ENCODE measurements at regions not wholly inside any gene's neighbourhood (a gene's known extent, or its start where the extent isn't known, plus 50 kb on each side); places are given as distances from the start of the nearest gene placed in this dataset.

GRCh38 chr5:173557123-173557903 is 59.1 kb downstream of the BOD1 start:
- Histone ChIP-seq H3K27ac (ENCODE audit: low read depth, low read length) (no peak overlapping the region), H2AK5ac (ENCODE audit: low read length) (no peak overlapping the region), H3K56ac (ENCODE audit: low read length) (no peak overlapping the region), H3K9ac (ENCODE audit: low read length) (no peak overlapping the region), H3K4ac (ENCODE audit: low read depth, low read length) (no peak overlapping the region), H3K18ac (ENCODE audit: low read length) (no peak overlapping the region), H3K79me2 (ENCODE audit: control insufficient read depth, insufficient read depth, low read length) (no peaks in the 10 kb centered on the region), H4K5ac (ENCODE audit: low read length) (no peak overlapping the region), H3K79me1 (ENCODE audit: low read length) (no peaks in the 10 kb centered on the region), H3K23ac (ENCODE audit: low read length) (no peak overlapping the region), H3K4me1 (ENCODE audit: control insufficient read depth, low read depth, low read length) (no peaks in the 10 kb centered on the region), H2BK120ac (ENCODE audit: low read depth, low read length) (no peak overlapping the region), H4K8ac (ENCODE audit: low read depth, low read length) (no peak overlapping the region), H2BK5ac (ENCODE audit: low read length) (no peak overlapping the region), H3K4me3 (ENCODE audit: low read length) (no peak overlapping the region), H3K36me3 (ENCODE audit: control insufficient read depth, insufficient read depth, low read length) (no peaks in the 10 kb centered on the region), H3K4me2 (ENCODE audit: low read length) (no peak overlapping the region), H3K27me3 (ENCODE audit: insufficient read depth, low read length, poor library complexity) (no peaks in the 10 kb centered on the region), H2BK15ac (replicated peaks; ENCODE audit: low read depth) (no peak overlapping the region)
- no CpG with 5 or more reads among the region's 12 CpGs for WGBS (ENCODE audit: extremely low coverage, insufficient coverage, low lambda C conversion rate)
- no peak for DNase-seq

- Histone ChIP-seq H3K18ac (ENCODE audit: low read length) (no peak overlapping the region), H3K27ac (ENCODE audit: low read depth, low read length) (no peak overlapping the region), H3K4me1 (ENCODE audit: control insufficient read depth, low read depth, low read length) (no peaks in the 10 kb centered on the region), H3K79me2 (ENCODE audit: control insufficient read depth, insufficient read depth, low read length) (no peaks in the 10 kb centered on the region), H3K4me2 (ENCODE audit: low read length) (no peak overlapping the region), H4K8ac (ENCODE audit: low read depth, low read length) (no peak overlapping the region), H3K27me3 (ENCODE audit: insufficient read depth, low read length, poor library complexity) (no peaks in the 10 kb centered on the region), H3K4ac (ENCODE audit: low read depth, low read length) (no peak overlapping the region), H2AK5ac (ENCODE audit: low read length) (no peak overlapping the region), H2BK15ac (replicated peaks; ENCODE audit: low read depth) (no peak overlapping the region), H3K56ac (ENCODE audit: low read length) (no peak overlapping the region), H3K23ac (ENCODE audit: low read length) (no peak overlapping the region), H2BK120ac (ENCODE audit: low read depth, low read length) (no peak overlapping the region), H3K79me1 (ENCODE audit: low read length) (no peaks in the 10 kb centered on the region), H3K36me3 (ENCODE audit: control insufficient read depth, insufficient read depth, low read length) (no peaks in the 10 kb centered on the region), H2BK5ac (ENCODE audit: low read length) (no peak overlapping the region), H4K5ac (ENCODE audit: low read length) (no peak overlapping the region), H3K4me3 (ENCODE audit: low read length) (no peak overlapping the region), H3K9ac (ENCODE audit: low read length) (no peak overlapping the region)
- DNase-seq, result peak; percentile 37
- no CpG with 5 or more reads among the region's 8 CpGs for WGBS (ENCODE audit: extremely low coverage, insufficient coverage, low lambda C conversion rate)
Observed at GRCh38 chr5:173556142-173557028, 60.1 kb downstream of the BOD1 start.

GRCh38 chr5:173554989-173555705 is 61.3 kb downstream of the BOD1 start:
- no peak overlapping the region for H2BK5ac ChIP-seq (ENCODE audit: low read length)
- H3K4me2 ChIP-seq (ENCODE audit: low read length), result no peak overlapping the region
- no peak overlapping the region for H3K56ac ChIP-seq (ENCODE audit: low read length)
- no peaks in the 10 kb centered on the region for H3K27me3 ChIP-seq (ENCODE audit: insufficient read depth, low read length, poor library complexity)
- no peaks in the 10 kb centered on the region for H3K79me2 ChIP-seq (ENCODE audit: control insufficient read depth, insufficient read depth, low read length)
- H3K4me3 ChIP-seq (ENCODE audit: low read length), result no peak overlapping the region
- H2BK120ac ChIP-seq (ENCODE audit: low read depth, low read length), result no peak overlapping the region
- no peak overlapping the region for H3K23ac ChIP-seq (ENCODE audit: low read length)
- no peak overlapping the region for H3K9ac ChIP-seq (ENCODE audit: low read length)
- no peak overlapping the region for H3K4ac ChIP-seq (ENCODE audit: low read depth, low read length)
- WGBS (ENCODE audit: extremely low coverage, insufficient coverage, low lambda C conversion rate), result no CpG with 5 or more reads among the region's 30 CpGs
- H3K4me1 ChIP-seq (ENCODE audit: control insufficient read depth, low read depth, low read length), result no peaks in the 10 kb centered on the region
- H2BK15ac ChIP-seq (replicated peaks; ENCODE audit: low read depth), result no peak overlapping the region
- no peak overlapping the region for H4K8ac ChIP-seq (ENCODE audit: low read depth, low read length)
- no peak overlapping the region for H3K18ac ChIP-seq (ENCODE audit: low read length)
- H3K27ac ChIP-seq (ENCODE audit: low read depth, low read length), result no peak overlapping the region
- no peak overlapping the region for H2AK5ac ChIP-seq (ENCODE audit: low read length)
- H4K5ac ChIP-seq (ENCODE audit: low read length), result no peak overlapping the region
- H3K79me1 ChIP-seq (ENCODE audit: low read length), result no peaks in the 10 kb centered on the region
- DNase-seq, result no peak
- H3K36me3 ChIP-seq (ENCODE audit: control insufficient read depth, insufficient read depth, low read length), result no peaks in the 10 kb centered on the region

- H2BK120ac ChIP-seq (ENCODE audit: low read depth, low read length), result no peak overlapping the region
- H2BK15ac ChIP-seq (replicated peaks; ENCODE audit: low read depth), result no peak overlapping the region
- no peak overlapping the region for H2BK5ac ChIP-seq (ENCODE audit: low read length)
- no peaks in the 10 kb centered on the region for H3K4me1 ChIP-seq (ENCODE audit: control insufficient read depth, low read depth, low read length)
- no peak overlapping the region for H3K56ac ChIP-seq (ENCODE audit: low read length)
- no peaks in the 10 kb centered on the region for H3K27me3 ChIP-seq (ENCODE audit: insufficient read depth, low read length, poor library complexity)
- H4K8ac ChIP-seq (ENCODE audit: low read depth, low read length), result no peak overlapping the region
- H3K27ac ChIP-seq (ENCODE audit: low read depth, low read length), result no peak overlapping the region
- H2AK5ac ChIP-seq (ENCODE audit: low read length), result no peak overlapping the region
- H3K18ac ChIP-seq (ENCODE audit: low read length), result no peak overlapping the region
- no peak overlapping the region for H3K4me3 ChIP-seq (ENCODE audit: low read length)
- no peak overlapping the region for H3K23ac ChIP-seq (ENCODE audit: low read length)
- H3K79me1 ChIP-seq (ENCODE audit: low read length), result no peaks in the 10 kb centered on the region
- no CpG with 5 or more reads among the region's 12 CpGs for WGBS (ENCODE audit: extremely low coverage, insufficient coverage, low lambda C conversion rate)
- no peaks in the 10 kb centered on the region for H3K36me3 ChIP-seq (ENCODE audit: control insufficient read depth, insufficient read depth, low read length)
- no peak overlapping the region for H3K9ac ChIP-seq (ENCODE audit: low read length)
- no peaks in the 10 kb centered on the region for H3K79me2 ChIP-seq (ENCODE audit: control insufficient read depth, insufficient read depth, low read length)
- no peak overlapping the region for H3K4me2 ChIP-seq (ENCODE audit: low read length)
- DNase-seq, result no peak
- H4K5ac ChIP-seq (ENCODE audit: low read length), result no peak overlapping the region
- no peak overlapping the region for H3K4ac ChIP-seq (ENCODE audit: low read depth, low read length)
Observed at GRCh38 chr5:173554038-173554955, 62.2 kb downstream of the BOD1 start.

DNA sequence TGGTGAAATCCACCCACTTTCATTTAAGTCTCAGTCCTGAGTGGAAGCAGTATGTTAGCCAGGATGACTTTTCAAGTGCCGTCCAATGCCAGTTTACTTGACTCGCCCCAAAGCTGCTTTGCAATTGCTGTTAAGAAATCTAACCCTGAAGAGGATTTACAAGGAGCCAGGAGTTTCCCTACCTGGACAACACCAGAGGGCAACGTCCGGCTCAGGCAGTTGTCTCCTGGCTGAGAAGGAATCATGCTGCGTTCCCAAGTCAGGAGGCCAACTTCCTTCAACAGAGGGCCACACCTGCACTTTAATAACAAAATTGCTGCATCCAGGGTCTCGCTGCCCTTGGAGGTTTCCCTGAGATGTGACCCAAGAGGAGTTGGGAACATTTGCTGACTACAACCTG is 65.8 kb downstream of the BOD1 start:
- H3K36me3 ChIP-seq (ENCODE audit: control insufficient read depth, insufficient read depth, low read length), result no peaks in the 10 kb centered on the region
- H4K8ac ChIP-seq (ENCODE audit: low read depth, low read length), result no peak overlapping the region
- no peak overlapping the region for H3K27ac ChIP-seq (ENCODE audit: low read depth, low read length)
- no peak overlapping the region for H2BK15ac ChIP-seq (replicated peaks; ENCODE audit: low read depth)
- H4K5ac ChIP-seq (ENCODE audit: low read length), result no peak overlapping the region
- H3K4me3 ChIP-seq (ENCODE audit: low read length), result no peak overlapping the region
- WGBS (ENCODE audit: extremely low coverage, insufficient coverage, low lambda C conversion rate), result no CpG with 5 or more reads among the region's 6 CpGs
- no peak overlapping the region for H2BK5ac ChIP-seq (ENCODE audit: low read length)
- no peak overlapping the region for H3K56ac ChIP-seq (ENCODE audit: low read length)
- H3K79me2 ChIP-seq (ENCODE audit: control insufficient read depth, insufficient read depth, low read length), result no peaks in the 10 kb centered on the region
- H3K27me3 ChIP-seq (ENCODE audit: insufficient read depth, low read length, poor library complexity), result no peaks in the 10 kb centered on the region
- no peak overlapping the region for H2BK120ac ChIP-seq (ENCODE audit: low read depth, low read length)
- no peaks in the 10 kb centered on the region for H3K79me1 ChIP-seq (ENCODE audit: low read length)
- H2AK5ac ChIP-seq (ENCODE audit: low read length), result no peak overlapping the region
- no peak overlapping the region for H3K4me2 ChIP-seq (ENCODE audit: low read length)
- H3K4ac ChIP-seq (ENCODE audit: low read depth, low read length), result no peak overlapping the region
- no peak overlapping the region for H3K23ac ChIP-seq (ENCODE audit: low read length)
- DNase-seq, result no peak
- no peak overlapping the region for H3K18ac ChIP-seq (ENCODE audit: low read length)
- no peak overlapping the region for H3K9ac ChIP-seq (ENCODE audit: low read length)
- no peaks in the 10 kb centered on the region for H3K4me1 ChIP-seq (ENCODE audit: control insufficient read depth, low read depth, low read length)

Measured in mesendoderm (in vitro differentiated cells).